OCI-LY7 (cell line): ENCODE measurements at regions not wholly inside any gene's neighbourhood (a gene's known extent, or its start where the extent isn't known, plus 50 kb on each side); places are given as distances from the start of the nearest gene placed in this dataset.

Experiments used
- BruUV-seq: library from RNA; stranded (reverse); fragments of 400-500 nt; replicated peaks from 2 replicates; lab custom pipeline; 2021; lab: Mats Ljungman, UMichigan
- CTCF ChIA-PET: fragments of 300-600 bp; sonication (Branson Sonifier 250); formaldehyde crosslinking; loops from one replicate; lab custom pipeline; 2022; ENCODE audit warnings: antibody characterized with exemption; ENCODE audit not compliant: unreplicated experiment; lab: Charles Lee
- POLR2A ChIA-PET: fragments of 300-600 bp; sonication (Branson Sonifier 250); formaldehyde crosslinking; loops from one replicate; lab custom pipeline; 2022; ENCODE audit warnings: antibody characterized with exemption; lab: Charles Lee
- DNase-seq: peaks from one replicate; pipeline ENCODE4 v3.0.0-alpha.2; 2015; ENCODE audit warnings: low spot score
- H2AFZ ChIP-seq: fragments of 200-600 bp; sonication (generic), shearing (Covaris generic); 2 replicates; pipeline ENCODE4 v1.6.1; 2014; ENCODE audit warnings: mild to moderate bottlenecking, antibody characterized with exemption, low read length, moderate library complexity
- H3K27ac ChIP-seq: fragments of 200-600 bp; sonication (generic); 2 replicates; pipeline ENCODE4 v1.5.1; 2014; ENCODE audit warnings: mixed run types, low read depth, mild to moderate bottlenecking, moderate library complexity, low read length, inconsistent platforms; ENCODE audit not compliant: poor library complexity, severe bottlenecking
- H3K36me3 ChIP-seq: fragments of 200-600 bp; sonication (generic); 2 replicates; pipeline ENCODE4 v1.6.1; 2014; ENCODE audit warnings: mild to moderate bottlenecking, antibody characterized with exemption, low read length, moderate library complexity, mixed read lengths; ENCODE audit not compliant: insufficient read depth
- H3K4me1 ChIP-seq: fragments of 200-600 bp; sonication (generic); 2 replicates; pipeline ENCODE4 v1.5.1; 2014; ENCODE audit warnings: mild to moderate bottlenecking, low read length; ENCODE audit not compliant: insufficient read depth, poor library complexity, severe bottlenecking
- H3K4me2 ChIP-seq: fragments of 200-600 bp; sonication (generic); 2 replicates; pipeline ENCODE4 v1.6.1; 2014; ENCODE audit warnings: mild to moderate bottlenecking, low read length
- H3K4me3 ChIP-seq: fragments of 200-600 bp; sonication (generic); 2 replicates; pipeline ENCODE4 v1.5.1; 2014; ENCODE audit warnings: mild to moderate bottlenecking, low read depth, low read length; ENCODE audit not compliant: poor library complexity, severe bottlenecking
- H3K79me2 ChIP-seq: fragments of 200-600 bp; sonication (generic); 2 replicates; pipeline ENCODE4 v1.6.1; 2016; ENCODE audit warnings: low read depth, mild to moderate bottlenecking, low read length, moderate library complexity, mixed read lengths; ENCODE audit not compliant: insufficient read depth
- H3K9me2 ChIP-seq: fragments of 200-600 bp; sonication (generic); 2 replicates; pipeline ENCODE4 v1.6.1; 2016; ENCODE audit warnings: mild to moderate bottlenecking, low read length, mixed read lengths; ENCODE audit not compliant: insufficient read depth
- H3K9me3 ChIP-seq: fragments of 200-600 bp; sonication (generic); 2 replicates; pipeline ENCODE4 v1.6.1; 2014; ENCODE audit warnings: mild to moderate bottlenecking, mixed run types, low read length, mixed read lengths
- H4K20me1 ChIP-seq: fragments of 200-600 bp; sonication (generic); 2 replicates; pipeline ENCODE4 v1.6.1; 2014; ENCODE audit warnings: mild to moderate bottlenecking, antibody characterized with exemption, low read length, moderate library complexity, mixed read lengths; ENCODE audit not compliant: insufficient read depth
- CTCF ChIP-seq: fragments of 200-600 bp; sonication (generic); conservative IDR thresholded peaks from 2 replicates; pipeline ENCODE4 v1.5.1; 2014; ENCODE audit warnings: mild to moderate bottlenecking, antibody characterized with exemption, low read length, moderate library complexity, mixed read lengths
- EZH2phosphoT487 ChIP-seq: fragments of 200-600 bp; sonication (generic); IDR thresholded peaks from 2 replicates; pipeline ENCODE4 v1.6.1; 2018; ENCODE audit warnings: low read depth, borderline replicate concordance, mild to moderate bottlenecking, mixed run types, antibody characterized with exemption, low read length, moderate library complexity, mixed read lengths
- intact Hi-C: fragments of 100-400 bp; cut with micrococcal nuclease; formaldehyde crosslinking; loops from one replicate; pipeline ENCODE4 v1.10.0; 2022; ENCODE audit not compliant: unreplicated experiment

GRCh38 chr6:144360401-144360800 is 75.3 kb downstream of the UTRN start:
- BruUV-seq, result no TSS peak
- no peaks in the 10 kb centered on the region for H3K4me1 ChIP-seq
- POLR2A ChIA-PET, result no interaction called here

GRCh38 chr6:144361016-144361415 is 75.9 kb downstream of the UTRN start:
- ChIA-PET CTCF (no interaction called here), POLR2A (interaction anchor here (0.9 kb wide), 1 partner anchor 17 kb away, joined by 3 read pairs; no protein-coding TSS in a partner anchor)
- H3K27ac ChIP-seq, result no peak overlapping the region
- H3K9me3 ChIP-seq, result no peaks in the 10 kb centered on the region
- no peaks in the 10 kb centered on the region for H3K36me3 ChIP-seq
- DNase-seq, result no peak
- no peak overlapping the region for H3K4me3 ChIP-seq
- H2AFZ ChIP-seq, result no peak overlapping the region
- no peak overlapping the region for H3K4me2 ChIP-seq
- H4K20me1 ChIP-seq, result no peaks in the 10 kb centered on the region
- TF ChIP-seq CTCF, result no peak
- no peak for TF ChIP-seq EZH2phosphoT487
- BruUV-seq, result no TSS peak
- no peaks in the 10 kb centered on the region for H3K9me2 ChIP-seq
- intact Hi-C loops, result no loop called here
- no peaks in the 10 kb centered on the region for H3K4me1 ChIP-seq
- no peaks in the 10 kb centered on the region for H3K79me2 ChIP-seq

More at GRCh38 chr6:144360401-144360800, 75.3 kb downstream of the UTRN start:
- CTCF ChIA-PET, result no interaction called here
- H3K27ac ChIP-seq, result no peak overlapping the region
- H3K9me2 ChIP-seq, result no peaks in the 10 kb centered on the region
- no peaks in the 10 kb centered on the region for H3K79me2 ChIP-seq
- H2AFZ ChIP-seq, result no peak overlapping the region
- no peak overlapping the region for H3K4me3 ChIP-seq
- intact Hi-C loops, result no loop called here
- H3K36me3 ChIP-seq, result no peaks in the 10 kb centered on the region
- no peaks in the 10 kb centered on the region for H3K9me3 ChIP-seq
- H4K20me1 ChIP-seq, result no peaks in the 10 kb centered on the region
- H3K4me2 ChIP-seq, result no peak overlapping the region
- TF ChIP-seq CTCF (no peak), EZH2phosphoT487 (no peak)
- DNase-seq, result no peak

GRCh38 chr6:144362042-144363018 is 77.2 kb downstream of the UTRN start:
- Histone ChIP-seq H3K4me3 (no peak overlapping the region), H2AFZ (no peak overlapping the region), H3K9me3 (no peaks in the 10 kb centered on the region), H3K4me1 (no peaks in the 10 kb centered on the region), H3K9me2 (no peaks in the 10 kb centered on the region), H3K27ac (no peak overlapping the region), H4K20me1 (no peaks in the 10 kb centered on the region), H3K4me2 (no peak overlapping the region), H3K79me2 (no peaks in the 10 kb centered on the region), H3K36me3 (no peaks in the 10 kb centered on the region)
- CTCF ChIA-PET, result no interaction called here
- no peak for DNase-seq
- intact Hi-C loops, result no loop called here
- POLR2A ChIA-PET, result no interaction called here
- no TSS peak for BruUV-seq
- TF ChIP-seq CTCF (no peak), EZH2phosphoT487 (no peak)
